ENCODE measurements at regions not wholly inside any gene's neighbourhood (a gene's known extent, or its start where the extent isn't known, plus 50 kb on each side); places are given as distances from the start of the nearest gene placed in this dataset.

DNA sequence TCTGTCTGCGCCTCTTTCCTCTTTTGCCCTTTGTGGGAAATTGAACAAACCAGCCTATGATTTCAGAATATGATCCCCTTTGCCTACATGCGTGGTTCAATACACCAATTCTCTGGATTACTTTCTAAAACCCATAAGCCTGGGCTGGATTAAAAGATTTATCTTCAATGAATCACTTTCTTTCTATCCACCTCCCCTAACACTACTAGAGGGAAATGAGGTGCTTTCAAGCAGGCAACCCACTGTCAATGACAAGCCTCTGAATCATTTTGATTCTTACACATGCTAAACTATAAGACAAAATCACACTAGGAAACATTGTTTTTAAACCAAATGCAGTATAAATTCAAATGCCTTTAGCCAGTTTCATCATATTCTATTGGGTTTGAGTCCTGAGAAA lies 257.5 kb downstream of the AGTPBP1 start:
- TF ChIP-seq CTCF (conservative IDR thresholded peaks at IDR 0.05; ENCODE audit: low read length), result no peak
- TF ChIP-seq EZH2phosphoT487 (IDR thresholded peaks at IDR 0.05; ENCODE audit: borderline replicate concordance), result no peak

Data from Loucy (cell line).